ENCODE measurements at regions not wholly inside any gene's neighbourhood (a gene's known extent, or its start where the extent isn't known, plus 50 kb on each side); places are given as distances from the start of the nearest gene placed in this dataset.

- TF ChIP-seq CTCF (IDR thresholded peaks at IDR 0.05) (no peak), SMC3 (IDR thresholded peaks at IDR 0.05; ENCODE audit: low read depth, low read length) (no peak), USF2 (IDR thresholded peaks at IDR 0.05; ENCODE audit: borderline replicate concordance, low read depth, low read length) (no peak)
Observed at GRCh38 chr13:107778094-107778493, 437.2 kb downstream of the LIG4 start.
